Brain microvascular endothelial cell (primary cell): ENCODE measurements at regions not wholly inside any gene's neighbourhood (a gene's known extent, or its start where the extent isn't known, plus 50 kb on each side); places are given as distances from the start of the nearest gene placed in this dataset.

Experiments
- DNase-seq: peaks from one replicate; pipeline ENCODE4 v3.0.0-alpha.2; 2020
- H3K27ac ChIP-seq: fragments of 250-450 bp; sonication (Bioruptor Pico); 2 replicates; pipeline ENCODE4 v1.5.1; 2020; ENCODE audit warnings: mild to moderate bottlenecking, moderate library complexity
- H3K27me3 ChIP-seq: fragments of 250-450 bp; sonication (Bioruptor Pico); replicated peaks from 2 replicates; pipeline ENCODE4 v1.5.1; 2020; ENCODE audit warnings: mild to moderate bottlenecking
- H3K36me3 ChIP-seq: fragments of 250-450 bp; sonication (Bioruptor Pico); replicated peaks from 2 replicates; pipeline ENCODE4 v1.5.1; 2020; ENCODE audit warnings: mild to moderate bottlenecking
- H3K4me3 ChIP-seq: 2 replicates; pipeline ENCODE4 v1.5.1; 2011; ENCODE audit warnings: low read depth, mild to moderate bottlenecking, control low read depth, low read length, moderate library complexity
- CTCF ChIP-seq: IDR thresholded peaks from 2 replicates; pipeline ENCODE4 v1.5.1; 2011; ENCODE audit warnings: low read depth, mild to moderate bottlenecking, moderate library complexity, low read length, control low read depth, inconsistent platforms; ENCODE audit errors: missing control alignments
- in situ Hi-C: cut with HindIII; loops from 2 replicates; pipeline ENCODE4 v1.10.0; 2017; ENCODE audit warnings: low sequenced_read_pairs, low pct_ligation_motif_present

DNA sequence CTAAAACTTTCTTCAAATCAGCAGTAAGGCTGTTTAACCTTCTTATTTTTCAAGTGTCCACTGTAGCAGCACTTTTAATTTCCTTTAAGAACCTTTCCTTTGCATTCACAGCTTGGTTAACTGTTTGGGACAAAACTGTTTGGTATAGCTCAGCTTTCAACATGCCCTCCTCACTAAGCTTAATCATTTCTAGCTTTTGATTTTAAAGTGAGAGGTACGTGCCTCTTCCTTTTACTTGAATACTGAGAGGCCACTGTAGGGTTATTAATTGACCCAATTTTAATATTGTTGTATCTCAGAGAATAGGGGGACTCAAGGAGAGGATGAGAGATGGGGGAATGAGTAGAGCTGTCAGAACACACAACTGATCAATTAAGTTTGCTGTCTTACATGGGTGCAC, 129.5 kb upstream of the MMS22L start:
- TF ChIP-seq CTCF = no peak
- in situ Hi-C loops = no loop called here
- DNase-seq = no peak

GRCh38 chr6:97422171-97422570, 139.2 kb upstream of the MMS22L start:
- Histone ChIP-seq H3K36me3 (no peaks in the 10 kb centered on the region), H3K4me3 (no peak overlapping the region), H3K27ac (no peak overlapping the region), H3K27me3 (no peaks in the 10 kb centered on the region)
- no peak for DNase-seq
- no peak for TF ChIP-seq CTCF
- in situ Hi-C loops = no loop called here

More for the DNA sequence above, 129.5 kb upstream of the MMS22L start:
- Histone ChIP-seq H3K27me3 (no peaks in the 10 kb centered on the region), H3K4me3 (no peak overlapping the region), H3K27ac (no peak overlapping the region), H3K36me3 (no peaks in the 10 kb centered on the region)

GRCh38 chr6:97423190-97423589, 140.2 kb upstream of the MMS22L start:
- no peak overlapping the region for H3K4me3 ChIP-seq
- no peak overlapping the region for H3K27ac ChIP-seq
- H3K27me3 ChIP-seq = no peaks in the 10 kb centered on the region
- H3K36me3 ChIP-seq = no peaks in the 10 kb centered on the region
- TF ChIP-seq CTCF = no peak
- DNase-seq = no peak
- in situ Hi-C loops = no loop called here

DNA sequence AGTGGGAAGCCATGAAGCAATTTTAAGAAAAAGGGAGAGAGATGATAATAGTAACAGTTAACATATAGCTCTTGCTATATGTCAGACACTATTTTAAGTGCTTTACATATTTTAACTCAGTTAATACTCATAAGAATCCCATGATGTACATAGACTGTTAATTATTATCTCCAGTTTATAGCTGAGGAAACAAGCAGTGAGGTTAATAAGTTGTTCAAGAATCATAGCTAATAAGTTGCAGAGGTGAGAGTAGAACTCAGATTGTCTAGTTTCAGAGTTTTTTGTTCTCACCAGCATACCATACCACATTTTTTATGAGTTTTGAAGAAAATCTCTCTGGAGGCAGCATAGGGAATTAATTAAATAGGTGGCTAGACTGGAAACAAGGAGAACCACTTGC, 144.6 kb upstream of the MMS22L start:
- Histone ChIP-seq H3K4me3 (no peak overlapping the region), H3K36me3 (no peaks in the 10 kb centered on the region), H3K27ac (no peak overlapping the region), H3K27me3 (no peaks in the 10 kb centered on the region)
- TF ChIP-seq CTCF = no peak
- in situ Hi-C loops = no loop called here
- no peak for DNase-seq

GRCh38 chr6:97437087-97437486, 154.1 kb upstream of the MMS22L start:
- TF ChIP-seq CTCF = peak; percentile 81
- no peak for DNase-seq
- Histone ChIP-seq H3K4me3 (no peak overlapping the region), H3K36me3 (no peaks in the 10 kb centered on the region), H3K27me3 (no peaks in the 10 kb centered on the region), H3K27ac (no peak overlapping the region)
- in situ Hi-C loops = no loop called here

- in situ Hi-C loops = no loop called here
- Histone ChIP-seq H3K27ac (no peak overlapping the region), H3K27me3 (no peaks in the 10 kb centered on the region), H3K4me3 (no peak overlapping the region), H3K36me3 (no peaks in the 10 kb centered on the region)
- no peak for TF ChIP-seq CTCF
- DNase-seq = no peak
Observed at GRCh38 chr6:97438011-97438671, 155.1 kb upstream of the MMS22L start.
